ENCODE measurements at regions not wholly inside any gene's neighbourhood (a gene's known extent, or its start where the extent isn't known, plus 50 kb on each side); places are given as distances from the start of the nearest gene placed in this dataset.

GRCh38 chr11:106410902-106411301 is 333.4 kb downstream of the AASDHPPT start:
- BruUV-seq (replicated peaks) = no TSS peak
- no peaks in the 10 kb centered on the region for H4K20me1 ChIP-seq (ENCODE audit: insufficient read depth)
- CTCF ChIA-PET = no interaction called here
- no peaks in the 10 kb centered on the region for H3K9me2 ChIP-seq (ENCODE audit: insufficient read depth)
- DNase-seq (ENCODE audit: low read depth, low spot score) = no peak
- H3K27me3 ChIP-seq (ENCODE audit: insufficient read depth, low read length) = no peaks in the 10 kb centered on the region
- ATAC-seq = no peak
- RAD21 ChIA-PET (ENCODE audit: low non-redundant PET in 1 of 2, low total read pairs in 2 of 2, uncharacterized antibody in 2 of 2, unreplicated experiment in 2 of 2) = no interaction called here
- TF ChIP-seq FOSL1 (IDR thresholded peaks at IDR 0.05; ENCODE audit: low read depth) (no peak), ATF3 (IDR thresholded peaks at IDR 0.05) (no peak), EGR1 (IDR thresholded peaks at IDR 0.05; ENCODE audit: low read depth) (no peak), EZH2 (IDR thresholded peaks at IDR 0.05) (no peak)
- POLR2A ChIA-PET = no interaction called here
- no peak overlapping the region for H3K4me2 ChIP-seq (ENCODE audit: low read length)
- no peaks in the 10 kb centered on the region for H3K36me3 ChIP-seq (ENCODE audit: control insufficient read depth in 1 of 2, insufficient read depth in 2 of 2, low read length in 2 of 2)
- H3K27ac ChIP-seq (ENCODE audit: low read depth, low read length) = no peak overlapping the region
- H3K4me1 ChIP-seq (ENCODE audit: control insufficient read depth in 1 of 2, insufficient read depth in 2 of 2, low read length in 2 of 2) = no peaks in the 10 kb centered on the region
- H3K79me2 ChIP-seq (ENCODE audit: insufficient read depth, low read length) = no peaks in the 10 kb centered on the region
- no peak overlapping the region for H2AFZ ChIP-seq (ENCODE audit: low read depth, low read length, poor library complexity, severe bottlenecking)
- H3K4me3 ChIP-seq (replicated peaks in 1 of 2; ENCODE audit: low read depth in 1 of 2, low read length in 2 of 2) = no peak overlapping the region
- H3K9ac ChIP-seq (ENCODE audit: low read length) = no peak overlapping the region
- H3K9me3 ChIP-seq (ENCODE audit: control insufficient read depth in 1 of 2, insufficient read depth in 1 of 2, low read depth in 1 of 2, low read length in 2 of 2) = no peaks in the 10 kb centered on the region
- intact Hi-C loops (cut with micrococcal nuclease) = no loop called here

DNA sequence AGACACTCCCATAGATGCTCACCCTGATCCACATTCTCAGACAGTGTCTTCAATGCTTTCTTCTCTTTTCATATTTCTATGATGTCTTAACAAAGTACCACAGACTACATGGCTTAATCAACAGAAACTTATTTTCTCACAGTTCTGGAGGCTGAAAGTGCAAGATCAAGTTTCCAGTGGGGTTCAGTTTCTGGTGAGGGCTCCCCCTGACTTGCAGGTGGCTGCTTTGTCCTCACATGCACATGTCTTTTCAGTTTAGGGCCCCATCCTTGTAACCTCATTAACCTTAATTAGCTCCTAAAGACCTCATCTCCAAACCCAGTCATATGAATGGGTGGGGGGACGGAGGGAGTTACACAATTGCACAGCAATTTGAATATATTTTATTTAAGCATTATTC is 335.8 kb downstream of the AASDHPPT start:
- ChIA-PET RAD21 (ENCODE audit: low non-redundant PET in 1 of 2, low total read pairs in 2 of 2, uncharacterized antibody in 2 of 2, unreplicated experiment in 2 of 2) (no interaction called here), POLR2A (no interaction called here), CTCF (no interaction called here)
- Histone ChIP-seq H3K27ac (ENCODE audit: low read depth, low read length) (no peak overlapping the region), H3K79me2 (ENCODE audit: insufficient read depth, low read length) (no peaks in the 10 kb centered on the region), H3K36me3 (ENCODE audit: control insufficient read depth in 1 of 2, insufficient read depth in 2 of 2, low read length in 2 of 2) (no peaks in the 10 kb centered on the region), H4K20me1 (ENCODE audit: insufficient read depth) (no peaks in the 10 kb centered on the region), H3K9ac (ENCODE audit: low read length) (no peak overlapping the region), H3K4me3 (replicated peaks in 1 of 2; ENCODE audit: low read depth in 1 of 2, low read length in 2 of 2) (no peak overlapping the region), H3K4me1 (ENCODE audit: control insufficient read depth in 1 of 2, insufficient read depth in 2 of 2, low read length in 2 of 2) (no peaks in the 10 kb centered on the region), H3K4me2 (ENCODE audit: low read length) (no peak overlapping the region), H3K9me2 (ENCODE audit: insufficient read depth) (no peaks in the 10 kb centered on the region), H3K27me3 (ENCODE audit: insufficient read depth, low read length) (no peaks in the 10 kb centered on the region), H2AFZ (ENCODE audit: low read depth, low read length, poor library complexity, severe bottlenecking) (no peak overlapping the region), H3K9me3 (ENCODE audit: control insufficient read depth in 1 of 2, insufficient read depth in 1 of 2, low read depth in 1 of 2, low read length in 2 of 2) (no peaks in the 10 kb centered on the region)
- intact Hi-C loops (cut with micrococcal nuclease) = no loop called here
- BruUV-seq (replicated peaks) = no TSS peak
- TF ChIP-seq CTCF (IDR thresholded peaks at IDR 0.05 in 2 of 3, conservative IDR thresholded peaks at IDR 0.05 in 1 of 3; ENCODE audit: borderline replicate concordance in 1 of 3, insufficient read depth in 1 of 3, low read depth in 2 of 3, low read length in 2 of 3) (no peak), CBX3 (IDR thresholded peaks at IDR 0.05; ENCODE audit: low read depth) (no peak), ATF3 (IDR thresholded peaks at IDR 0.05) (no peak), EZH2phosphoT487 (IDR thresholded peaks at IDR 0.05; ENCODE audit: borderline replicate concordance) (no peak), SP1 (IDR thresholded peaks at IDR 0.05; ENCODE audit: low read depth) (no peak), CEBPB (IDR thresholded peaks at IDR 0.05; ENCODE audit: low read depth) (no peak), YY1 (IDR thresholded peaks at IDR 0.05; ENCODE audit: extremely low read depth, insufficient replicate concordance, low read depth, low read length) (no peak), POLR2A (IDR thresholded peaks at IDR 0.05; ENCODE audit: borderline replicate concordance, extremely low read depth, insufficient read depth, insufficient read length) (no peak), MAX (IDR thresholded peaks at IDR 0.05) (no peak), FOSL1 (IDR thresholded peaks at IDR 0.05; ENCODE audit: low read depth) (no peak), JUND (IDR thresholded peaks at IDR 0.05) (no peak), REST (IDR thresholded peaks at IDR 0.05; ENCODE audit: low read depth) (no peak), TCF7L2 (IDR thresholded peaks at IDR 0.05; ENCODE audit: borderline replicate concordance, extremely low read depth, insufficient read depth, insufficient read length) (no peak), EZH2 (IDR thresholded peaks at IDR 0.05) (no peak)
- DNase-seq (ENCODE audit: low read depth, low spot score) (no peak), ATAC-seq (no peak)
